ENCODE measurements at regions not wholly inside any gene's neighbourhood (a gene's known extent, or its start where the extent isn't known, plus 50 kb on each side); places are given as distances from the start of the nearest gene placed in this dataset.

DNA sequence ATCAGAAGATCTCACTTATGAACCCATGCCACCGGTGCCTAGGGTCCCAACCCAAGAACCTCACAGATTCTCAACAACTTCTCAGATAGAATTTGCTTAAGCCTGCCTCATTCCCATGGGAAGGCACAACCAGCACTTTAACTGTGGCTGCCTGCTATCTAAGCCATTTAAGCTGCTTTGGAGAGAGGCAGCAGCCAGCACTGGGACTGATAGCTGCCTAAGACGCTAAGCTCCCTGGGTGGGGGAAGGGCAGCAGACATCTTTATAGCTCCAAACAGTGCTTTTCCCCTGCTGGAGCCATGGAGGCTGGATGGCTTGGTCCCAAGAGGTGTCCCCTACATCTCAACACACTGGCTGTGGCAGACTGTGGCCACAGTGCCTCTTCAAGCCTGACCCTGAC is 1268.6 kb downstream of the FAM133A start:
- TF ChIP-seq, protein P1, sequence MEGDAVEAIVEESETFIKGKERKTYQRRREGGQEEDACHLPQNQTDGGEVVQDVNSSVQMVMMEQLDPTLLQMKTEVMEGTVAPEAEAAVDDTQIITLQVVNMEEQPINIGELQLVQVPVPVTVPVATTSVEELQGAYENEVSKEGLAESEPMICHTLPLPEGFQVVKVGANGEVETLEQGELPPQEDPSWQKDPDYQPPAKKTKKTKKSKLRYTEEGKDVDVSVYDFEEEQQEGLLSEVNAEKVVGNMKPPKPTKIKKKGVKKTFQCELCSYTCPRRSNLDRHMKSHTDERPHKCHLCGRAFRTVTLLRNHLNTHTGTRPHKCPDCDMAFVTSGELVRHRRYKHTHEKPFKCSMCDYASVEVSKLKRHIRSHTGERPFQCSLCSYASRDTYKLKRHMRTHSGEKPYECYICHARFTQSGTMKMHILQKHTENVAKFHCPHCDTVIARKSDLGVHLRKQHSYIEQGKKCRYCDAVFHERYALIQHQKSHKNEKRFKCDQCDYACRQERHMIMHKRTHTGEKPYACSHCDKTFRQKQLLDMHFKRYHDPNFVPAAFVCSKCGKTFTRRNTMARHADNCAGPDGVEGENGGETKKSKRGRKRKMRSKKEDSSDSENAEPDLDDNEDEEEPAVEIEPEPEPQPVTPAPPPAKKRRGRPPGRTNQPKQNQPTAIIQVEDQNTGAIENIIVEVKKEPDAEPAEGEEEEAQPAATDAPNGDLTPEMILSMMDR (IDR thresholded peaks at IDR 0.05), result no peak
- no peak for TF ChIP-seq POLR2A (IDR thresholded peaks at IDR 0.05)
